GM19043 (cell line): ENCODE measurements at regions not wholly inside any gene's neighbourhood (a gene's known extent, or its start where the extent isn't known, plus 50 kb on each side); places are given as distances from the start of the nearest gene placed in this dataset.

Experiments used
- ATAC-seq: cut with Tn5 transposase; IDR thresholded peaks from one replicate; pipeline ENCODE4 v1.9.1; 2021; ENCODE audit warnings: low read depth; ENCODE audit not compliant: unreplicated experiment

DNA sequence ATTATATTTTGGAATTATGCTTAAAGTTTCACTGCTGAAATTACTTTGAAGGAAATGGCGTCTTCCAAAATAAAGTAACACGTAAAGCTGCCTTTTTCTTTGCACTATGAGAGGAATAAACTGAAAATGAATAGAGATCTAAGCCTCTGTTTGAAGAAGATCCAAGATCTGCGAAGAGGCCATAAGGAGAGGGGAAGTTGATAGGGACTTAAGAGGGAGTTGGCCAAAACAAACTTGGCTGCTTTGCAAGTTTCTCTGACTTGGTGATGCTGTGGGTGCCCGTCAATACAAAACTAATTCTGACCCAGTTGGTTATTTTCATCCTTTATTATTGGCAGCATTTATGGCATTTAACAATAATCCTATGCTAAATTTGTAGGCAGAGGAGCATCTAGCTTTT lies 190.2 kb upstream of the GBE1 start:
- ATAC-seq, result no peak

DNA sequence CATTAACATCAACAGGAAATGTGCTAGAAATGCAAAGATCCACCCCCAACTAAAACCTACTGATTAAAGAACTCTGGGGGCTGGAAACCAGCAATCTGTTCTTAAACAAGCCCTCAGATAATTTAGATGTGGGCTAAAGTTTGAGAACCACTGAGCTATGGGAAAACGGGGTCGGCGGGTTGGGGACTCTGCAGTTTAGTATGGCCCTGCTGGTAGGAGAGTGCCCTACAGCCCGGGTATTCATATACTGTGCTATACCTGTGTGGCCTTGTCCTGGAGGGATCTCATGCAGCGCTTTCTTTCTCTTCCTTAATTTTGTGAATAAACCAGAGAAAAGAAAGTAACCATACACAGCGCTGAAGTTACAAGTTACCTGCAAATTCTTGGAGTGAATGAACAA lies 189.7 kb upstream of the GBE1 start:
- ATAC-seq, result no peak

DNA sequence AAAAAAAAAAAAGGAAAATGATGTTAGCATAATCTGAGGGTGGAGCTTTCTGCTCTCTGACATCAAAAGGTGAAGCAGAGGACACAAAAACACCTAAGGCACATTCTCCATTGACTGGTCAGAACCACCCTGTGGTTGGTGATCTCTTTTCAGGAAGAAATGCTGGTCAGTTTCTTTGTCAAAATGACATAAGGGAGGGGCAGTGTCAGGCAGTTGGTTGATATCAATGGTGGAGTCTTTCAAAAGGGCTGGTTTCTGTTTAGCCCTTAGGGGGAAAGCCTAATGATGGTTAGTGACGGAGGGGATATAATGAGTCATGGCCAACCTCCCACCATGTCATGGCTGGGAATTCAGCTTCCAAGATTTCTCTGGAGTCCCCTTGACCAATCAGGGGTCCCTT lies 185.9 kb upstream of the GBE1 start:
- ATAC-seq, result no peak

DNA sequence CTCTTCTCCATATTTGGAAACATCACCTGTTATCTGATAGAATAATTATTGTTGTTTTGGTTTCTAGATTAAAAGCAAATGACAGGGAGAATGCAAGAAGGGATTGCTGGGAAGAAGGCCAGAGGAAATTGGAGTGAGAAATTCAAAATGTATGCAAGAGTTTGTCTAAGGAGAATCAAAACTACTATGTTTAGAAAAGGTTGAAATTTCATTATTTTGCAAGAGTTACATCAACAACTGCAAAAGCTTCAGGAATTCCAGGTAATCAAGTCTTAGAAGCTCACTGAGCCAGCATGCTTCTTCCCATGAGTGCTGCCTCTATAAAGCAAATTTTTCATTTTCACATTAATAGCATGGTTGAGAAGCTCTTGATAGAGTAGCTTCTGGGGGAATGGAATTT lies 177.2 kb upstream of the GBE1 start:
- ATAC-seq, result no peak

DNA sequence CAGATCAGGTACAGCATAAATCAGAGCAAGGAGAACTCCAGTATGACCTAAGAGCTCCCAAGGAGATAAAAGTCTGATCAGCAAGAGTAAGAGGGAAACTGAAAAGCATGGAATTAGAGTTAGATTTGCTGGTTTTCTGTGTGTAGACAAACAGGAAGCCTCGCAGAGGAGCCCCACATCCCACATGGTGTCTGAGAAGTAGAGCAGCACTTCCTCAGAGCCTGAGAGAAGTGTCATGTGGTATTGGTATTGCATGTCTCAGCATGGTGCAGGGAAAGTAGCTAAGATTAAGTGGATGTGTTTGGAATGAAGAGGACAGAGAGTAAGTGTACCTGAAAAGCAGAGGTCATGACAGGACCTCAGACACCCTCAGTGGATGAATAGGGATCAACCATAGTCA lies 175.4 kb upstream of the GBE1 start:
- peak; percentile 59 for ATAC-seq

DNA sequence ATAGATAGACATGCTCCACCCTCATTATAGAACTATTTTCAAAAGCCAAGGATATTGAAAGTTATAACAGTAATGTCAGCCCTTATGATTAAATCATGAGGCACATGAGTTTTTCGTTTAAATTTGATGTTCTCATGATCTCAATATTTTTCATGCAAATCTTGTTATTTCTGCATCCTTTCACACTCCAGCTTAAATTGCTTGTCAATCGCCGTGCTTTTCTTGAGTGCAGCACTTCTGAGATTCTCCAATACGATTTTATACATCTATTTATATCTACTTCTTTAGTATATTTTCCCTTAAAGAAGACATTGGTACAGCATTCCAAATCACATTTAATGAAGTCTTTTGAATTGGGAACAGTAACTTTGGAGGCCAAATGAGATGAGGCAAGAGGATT lies 171.2 kb upstream of the GBE1 start:
- no peak for ATAC-seq

DNA sequence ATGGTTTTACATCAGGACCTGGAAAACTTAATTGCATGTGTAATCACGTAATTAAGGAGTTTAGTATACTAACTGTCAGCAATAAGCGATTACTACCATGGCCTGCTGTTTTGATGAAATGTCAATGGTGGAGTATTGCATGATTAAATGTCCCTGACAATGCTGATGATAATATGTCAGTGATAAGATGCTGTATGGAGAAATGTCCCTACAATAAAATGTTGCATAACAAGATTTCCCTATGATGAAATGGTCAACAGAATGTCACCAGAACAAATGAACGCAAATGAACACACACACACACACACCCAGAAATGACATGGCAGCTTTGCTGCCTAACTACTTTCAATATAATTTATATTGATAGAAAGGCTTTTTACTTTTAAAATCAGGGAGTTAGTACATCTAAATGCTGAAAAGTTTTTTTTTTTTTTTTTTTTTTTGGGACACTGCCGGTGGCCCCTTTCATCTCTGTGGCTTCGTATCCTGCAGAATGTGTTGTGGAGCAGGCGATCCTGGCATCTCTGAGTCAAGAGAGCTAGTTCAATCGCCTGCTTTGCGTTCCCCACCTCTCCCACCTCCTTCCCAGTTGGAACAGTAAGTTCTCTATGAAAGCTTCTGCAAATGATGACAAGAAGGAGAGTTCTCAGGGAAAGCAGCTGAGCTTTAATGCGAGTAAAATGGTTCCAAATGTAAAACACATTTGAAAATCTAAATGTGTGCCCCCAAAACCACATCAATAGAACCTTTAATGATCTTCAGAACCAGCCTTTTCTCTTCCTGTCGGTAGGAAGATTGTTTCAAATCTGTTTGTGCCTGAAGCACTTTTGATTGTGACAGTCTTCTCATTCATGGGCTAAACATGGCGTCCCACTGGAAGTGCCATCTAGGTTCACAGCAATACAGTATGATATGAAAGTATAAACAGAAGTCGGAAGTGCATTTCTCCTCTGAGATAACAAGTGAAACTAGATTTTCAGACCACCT lies 170.1 kb upstream of the GBE1 start:
- ATAC-seq, result no peak

DNA sequence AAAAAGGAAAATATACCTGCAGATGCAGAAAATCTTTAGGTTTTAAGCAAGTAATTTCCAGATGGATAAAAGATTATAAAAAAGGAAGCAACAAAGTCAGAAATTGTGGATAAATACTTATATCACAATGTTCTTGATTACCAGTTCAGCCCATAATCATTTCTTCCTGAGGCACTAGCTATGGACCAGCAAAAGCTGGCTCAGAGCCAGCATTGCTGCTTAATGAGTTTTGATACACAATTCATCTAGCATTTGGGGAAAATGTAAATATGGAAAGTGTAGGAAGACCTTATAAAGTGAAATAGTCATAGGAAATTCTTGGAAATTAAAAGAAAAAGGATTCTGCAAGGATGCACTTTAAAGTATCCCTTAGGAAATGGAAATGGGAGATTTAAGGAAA lies 168.3 kb upstream of the GBE1 start:
- no peak for ATAC-seq

DNA sequence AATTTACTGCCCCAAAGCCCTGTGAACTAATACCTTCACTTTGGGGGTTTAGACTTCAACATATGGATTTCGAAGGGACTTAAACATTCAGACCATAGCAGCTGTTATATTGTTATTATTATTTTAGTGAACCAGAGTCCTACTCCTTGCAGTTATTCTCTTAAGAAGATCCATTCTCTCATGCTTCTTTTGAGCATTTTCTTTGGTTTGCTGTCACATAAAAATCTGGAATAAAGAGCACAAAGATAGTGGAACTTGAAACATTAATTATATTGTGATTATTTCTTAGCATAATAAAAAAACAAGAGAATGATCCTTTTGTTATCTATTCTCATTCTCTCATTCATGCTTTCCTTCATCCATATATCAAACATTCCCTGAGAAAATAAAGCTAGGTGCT lies 166.4 kb upstream of the GBE1 start:
- ATAC-seq, result no peak

DNA sequence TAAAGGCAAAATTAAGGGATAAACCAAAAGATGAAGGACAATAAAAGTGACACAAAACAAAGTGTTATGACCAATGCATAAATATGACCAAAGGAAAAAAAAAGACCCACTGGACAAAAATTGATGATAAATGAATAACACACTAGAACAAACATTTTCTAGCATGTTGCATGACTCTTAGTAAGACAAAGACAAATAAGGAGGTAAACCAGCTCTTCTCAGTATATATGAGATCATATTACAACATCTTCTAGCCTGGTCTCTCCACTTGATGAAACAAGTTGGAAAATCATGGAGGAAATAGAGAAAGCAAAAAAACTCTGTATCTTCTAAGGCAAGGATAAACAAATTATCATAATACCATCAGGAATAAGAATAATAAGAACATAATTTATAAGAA lies 163.9 kb upstream of the GBE1 start:
- ATAC-seq, result no peak

DNA sequence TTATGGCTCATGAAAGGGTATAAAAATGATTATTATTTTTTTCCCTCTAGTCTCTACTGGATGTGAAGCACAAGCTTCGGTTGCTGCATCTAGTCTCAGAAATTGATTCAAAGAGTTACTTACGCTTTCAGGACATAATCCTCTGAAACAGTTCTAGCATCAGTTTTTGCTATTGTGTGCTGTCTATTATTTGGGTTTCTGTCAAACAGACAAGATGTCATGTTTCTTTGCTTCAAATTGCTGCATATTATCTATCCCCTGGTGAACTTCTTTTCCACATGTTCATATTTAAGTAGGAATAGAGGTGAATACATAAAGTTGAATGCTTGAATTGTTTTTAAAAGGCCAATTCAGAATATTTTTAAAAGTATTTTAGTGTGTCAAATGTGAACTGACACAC lies 161.6 kb upstream of the GBE1 start:
- ATAC-seq, result no peak

DNA sequence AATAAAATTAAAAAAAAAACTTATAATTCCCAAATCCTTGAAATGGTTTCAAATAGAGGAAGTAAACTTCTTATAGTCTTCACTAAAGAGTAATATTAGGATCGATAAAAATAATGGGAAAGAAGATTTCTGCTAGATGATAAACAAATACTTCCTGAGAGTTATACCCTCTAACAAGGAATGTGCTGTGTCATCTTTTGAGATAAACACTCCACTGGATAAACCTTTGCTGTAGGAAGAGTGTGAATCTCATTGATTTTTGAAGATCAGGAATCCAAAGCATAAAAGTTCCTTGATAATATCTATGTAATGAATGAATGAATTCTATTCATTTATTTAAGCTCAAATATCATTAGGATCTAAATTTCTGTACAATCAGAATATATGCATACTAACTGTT lies 161.0 kb upstream of the GBE1 start:
- no peak for ATAC-seq

DNA sequence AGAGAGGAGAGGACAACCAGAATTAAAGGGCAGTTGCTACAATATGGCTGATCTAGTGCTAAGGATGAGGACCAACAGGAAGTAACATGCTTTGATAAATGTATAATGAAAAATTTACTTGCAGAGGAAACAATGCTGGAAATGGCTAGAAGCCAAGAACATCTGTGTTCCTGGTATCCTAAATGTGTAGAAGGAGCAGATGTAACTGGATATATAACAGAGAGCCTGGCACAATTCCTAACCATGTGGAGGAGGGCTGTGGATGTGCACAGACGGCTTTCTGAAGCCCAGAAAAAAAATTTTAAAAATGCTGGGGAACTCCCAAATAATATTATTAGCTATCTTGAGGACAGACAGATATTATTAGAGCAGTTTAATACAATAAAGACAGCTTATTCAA lies 159.4 kb upstream of the GBE1 start:
- no peak for ATAC-seq

DNA sequence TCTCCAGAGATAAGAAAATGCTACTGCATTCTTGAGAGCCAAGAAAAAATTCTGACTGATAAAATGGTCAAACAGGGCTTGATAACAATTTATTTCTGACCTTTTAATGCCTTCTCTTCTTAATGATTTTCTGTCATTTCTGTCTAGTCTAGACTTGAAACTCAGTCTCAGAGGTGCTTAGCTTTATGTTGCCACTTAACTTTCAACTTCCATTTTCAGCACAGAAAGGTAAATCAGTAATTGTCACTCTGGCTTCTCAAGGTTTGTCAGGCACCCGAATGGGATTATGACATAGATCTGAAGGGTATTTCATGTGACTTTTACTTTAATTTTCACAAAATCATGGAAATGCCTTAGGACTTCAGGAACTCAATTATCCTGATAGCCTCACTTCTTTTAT lies 155.4 kb upstream of the GBE1 start:
- ATAC-seq, result no peak

DNA sequence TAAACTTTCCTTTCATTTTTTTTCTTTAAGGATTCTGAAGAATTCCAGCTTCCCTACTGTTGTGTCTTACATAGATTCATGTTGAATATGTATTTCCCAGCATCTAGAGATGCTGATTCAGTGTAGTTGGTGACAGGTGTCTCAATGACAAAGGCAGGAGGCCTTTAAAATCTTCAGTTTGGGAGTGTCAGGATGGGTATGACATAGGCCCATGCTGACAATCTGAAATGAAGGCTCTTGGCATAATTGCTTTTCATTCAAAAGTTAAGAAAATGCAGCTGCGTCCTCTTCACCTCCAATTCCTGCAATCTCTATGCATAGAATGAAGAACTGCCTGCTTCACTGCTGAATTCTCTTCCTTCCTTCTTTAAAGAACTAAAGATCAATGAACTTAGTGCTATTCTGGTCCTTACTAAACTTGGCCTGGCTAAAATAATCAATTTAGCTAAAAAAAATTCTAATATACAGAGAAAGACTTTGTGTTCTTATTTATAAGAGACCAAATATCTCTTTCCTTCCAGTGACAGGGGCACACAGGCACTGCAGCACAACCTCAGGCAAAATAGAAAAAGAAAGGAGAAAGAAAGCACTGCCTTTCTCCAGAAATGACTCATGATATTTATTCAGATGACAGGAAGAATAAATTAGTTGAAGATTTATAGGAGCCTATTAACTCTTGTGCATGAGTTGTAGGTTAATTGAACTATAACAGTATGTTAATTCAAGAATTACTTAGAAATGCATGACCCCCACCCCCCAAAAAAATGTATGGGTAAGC lies 152.6 kb upstream of the GBE1 start:
- ATAC-seq, result no peak

DNA sequence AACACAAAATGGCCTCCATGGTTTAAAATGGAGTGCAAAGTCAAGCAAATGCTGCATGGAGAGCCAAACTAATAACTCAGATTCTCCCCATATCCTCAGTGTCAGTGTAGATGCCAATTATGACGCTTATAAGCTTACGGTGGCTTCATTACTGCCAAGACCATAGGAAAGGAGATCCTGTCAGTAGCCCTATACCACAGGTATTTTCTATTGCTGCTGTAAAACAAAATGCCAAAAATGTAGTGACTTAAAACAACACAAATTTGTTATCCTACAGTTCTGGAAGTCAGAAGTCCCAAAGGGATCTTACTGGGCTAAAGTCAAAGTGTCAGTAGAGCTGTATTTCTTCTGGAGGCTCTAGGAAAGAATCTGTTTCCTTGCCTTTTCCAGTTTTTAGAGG lies 149.8 kb upstream of the GBE1 start:
- ATAC-seq, result no peak

DNA sequence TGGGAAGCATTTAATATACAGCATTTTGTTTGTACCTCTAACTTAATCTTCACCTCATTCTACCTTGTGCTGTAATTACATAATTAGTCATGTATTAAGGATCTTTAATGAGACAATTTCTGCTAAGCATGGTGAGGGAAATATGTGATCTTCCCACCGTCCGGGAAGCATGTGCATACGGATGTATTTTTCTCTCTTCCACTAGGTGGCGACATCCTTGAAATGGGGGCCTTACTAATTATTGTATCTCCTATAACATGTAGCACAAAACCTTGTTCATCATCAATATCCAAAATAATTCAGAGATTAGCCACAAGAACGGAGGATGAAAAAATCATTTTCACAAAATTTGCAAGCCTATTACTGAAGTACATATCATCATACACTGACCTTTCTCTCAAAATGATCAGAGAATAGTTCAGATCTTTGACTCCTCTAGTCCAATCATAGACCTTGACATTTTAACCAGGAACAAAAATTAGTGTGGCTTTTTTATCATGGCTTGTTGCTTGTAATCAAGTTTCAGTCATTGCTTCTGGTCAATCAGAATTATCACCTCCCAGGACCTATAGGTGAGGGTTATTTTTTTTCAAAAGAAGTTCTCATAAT lies 148.9 kb upstream of the GBE1 start:
- peak; percentile 57 for ATAC-seq

DNA sequence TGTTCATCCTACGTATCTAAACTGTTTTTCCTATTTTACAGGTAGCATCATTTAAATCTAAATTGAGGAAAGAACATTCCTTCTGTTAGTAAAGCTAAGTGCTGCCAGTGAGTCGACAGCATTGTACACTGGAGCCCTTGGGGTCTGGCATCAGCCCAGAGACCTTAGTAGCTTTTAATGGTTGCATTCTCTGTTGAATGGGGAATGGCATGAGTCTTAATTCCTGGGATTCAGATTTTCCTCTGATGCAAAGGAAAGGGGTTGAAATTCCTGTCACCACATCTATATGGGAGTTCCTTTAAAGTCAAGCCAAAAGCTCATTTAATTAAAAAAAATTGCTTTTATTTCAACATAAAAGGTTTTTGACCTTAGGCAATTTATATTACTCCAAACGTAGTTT lies 148.4 kb upstream of the GBE1 start:
- ATAC-seq, result no peak

DNA sequence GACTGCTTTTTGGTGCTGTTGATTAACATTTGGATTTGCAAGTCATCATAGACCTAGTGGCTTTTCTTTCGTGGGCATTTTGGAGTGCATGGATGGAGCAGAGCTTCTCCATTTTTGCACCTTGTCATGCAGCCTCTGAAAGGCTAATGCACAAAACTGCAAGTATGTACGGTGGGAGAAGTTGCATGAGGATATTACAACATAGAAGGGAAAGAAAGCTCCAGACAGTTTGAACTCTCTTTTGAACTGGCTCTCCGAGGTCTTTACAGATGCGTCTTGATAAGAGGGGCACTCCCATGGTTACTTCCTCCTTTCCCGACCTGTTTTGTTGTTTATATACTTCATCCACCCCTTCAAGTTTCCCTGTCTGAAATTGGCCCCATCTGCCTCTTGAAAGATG lies 147.1 kb upstream of the GBE1 start:
- no peak for ATAC-seq

DNA sequence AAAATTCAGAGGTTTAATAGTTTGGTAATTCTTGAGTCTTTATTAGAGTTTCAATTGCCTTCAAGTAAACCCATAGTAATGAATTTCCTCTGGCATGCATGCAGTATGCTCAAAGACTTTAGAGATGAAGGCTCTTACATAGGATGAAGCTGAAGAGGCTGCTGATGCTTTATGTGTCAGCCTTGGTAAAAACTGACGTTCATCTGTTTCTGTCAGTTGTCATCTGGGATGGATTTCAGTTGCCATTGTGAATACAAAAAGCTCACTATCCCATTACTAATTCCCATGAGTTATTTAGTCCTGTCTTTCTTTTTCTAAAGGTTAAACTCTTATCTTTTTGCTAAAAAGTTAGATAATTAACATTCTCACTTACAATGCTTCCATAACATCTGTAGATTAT lies 136.9 kb upstream of the GBE1 start:
- ATAC-seq, result no peak

DNA sequence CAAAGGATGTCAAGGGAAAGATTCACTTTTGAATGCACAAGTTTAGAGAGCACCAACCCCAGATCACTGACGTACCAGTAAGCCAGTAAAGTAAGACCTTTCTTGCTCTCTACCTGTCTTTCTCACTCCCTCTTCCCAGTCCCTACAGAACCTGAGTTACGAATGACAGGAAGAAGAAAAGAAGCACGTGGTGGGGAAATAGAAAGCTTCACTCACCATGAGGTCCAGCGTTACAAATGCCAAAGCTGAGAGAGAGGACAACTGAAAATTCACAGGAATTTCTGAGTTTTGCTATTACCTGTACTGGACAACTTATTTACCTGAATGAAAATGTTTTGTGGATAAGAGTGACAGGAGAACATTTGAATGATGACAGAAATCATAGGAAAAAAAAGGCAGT lies 133.2 kb upstream of the GBE1 start:
- no peak for ATAC-seq
